ENCODE measurements at regions not wholly inside any gene's neighbourhood (a gene's known extent, or its start where the extent isn't known, plus 50 kb on each side); places are given as distances from the start of the nearest gene placed in this dataset.

DNA sequence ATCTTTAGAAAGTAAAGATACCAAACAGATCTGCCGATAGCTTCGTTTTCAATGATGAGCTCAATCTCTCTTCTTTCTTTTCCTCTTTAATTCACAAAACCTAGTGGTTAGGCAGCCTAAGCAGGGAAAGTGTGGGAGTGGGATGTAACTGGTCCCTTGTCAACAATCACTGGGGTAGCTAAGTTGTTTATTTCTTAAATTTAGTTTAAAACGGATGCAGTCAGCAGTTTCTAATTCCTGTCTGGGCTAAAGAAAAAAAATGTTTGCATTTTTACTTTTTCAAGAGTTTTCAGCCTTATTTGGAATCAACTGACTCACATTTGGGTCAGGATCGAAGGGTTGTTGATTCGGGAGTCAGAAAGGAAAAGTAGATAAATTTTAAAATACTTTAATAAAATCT, 137.7 kb upstream of the TACR1 start:
- no peaks in the 10 kb centered on the region for H3K9me3 ChIP-seq (ENCODE audit: control insufficient read depth in 2 of 2, low read length in 2 of 2)
- no peak for ATAC-seq (ENCODE audit: low read depth in 2 of 2)

GRCh38 chr2:75336451-75336850, 137.1 kb upstream of the TACR1 start:
- H3K4me3 ChIP-seq (ENCODE audit: low read depth, low read length) = no peak overlapping the region
- H3K27ac Mint-ChIP-seq = no peak overlapping the region
- H3K27me3 Mint-ChIP-seq = peaks cover 5% of the 10 kb centered on the region
- no peak for DNase-seq
- ATAC-seq (ENCODE audit: low read depth in 2 of 2) = no peak
- H3K9me3 Mint-ChIP-seq = peaks cover 0 to 2% (median 0%) of the 10 kb centered on the region in 7 donors
- H3K4me1 ChIP-seq (ENCODE audit: control insufficient read depth, insufficient read depth, low read length, poor library complexity, severe bottlenecking) = no peaks in the 10 kb centered on the region
- H3K4me3 Mint-ChIP-seq = no peak overlapping the region
- no peaks in the 10 kb centered on the region for H3K36me3 ChIP-seq (ENCODE audit: control insufficient read depth, insufficient read depth, low read length)
- H3K36me3 Mint-ChIP-seq = no peaks in the 10 kb centered on the region
- H3K27ac ChIP-seq (ENCODE audit: insufficient read depth, low read length, poor library complexity, severe bottlenecking) = no peak overlapping the region
- H3K27me3 ChIP-seq (ENCODE audit: control insufficient read depth, insufficient read depth, low read length) = no peaks in the 10 kb centered on the region
- H3K9me3 ChIP-seq (ENCODE audit: control insufficient read depth in 2 of 2, low read length in 2 of 2) = no peaks in the 10 kb centered on the region
- no peaks in the 10 kb centered on the region for H3K4me1 Mint-ChIP-seq

More for the DNA sequence above, 137.7 kb upstream of the TACR1 start:
- H3K27ac Mint-ChIP-seq = no peak overlapping the region
- no peaks in the 10 kb centered on the region for H3K4me1 Mint-ChIP-seq
- Histone ChIP-seq H3K4me1 (ENCODE audit: control insufficient read depth, insufficient read depth, low read length, poor library complexity, severe bottlenecking) (no peaks in the 10 kb centered on the region), H3K27me3 (ENCODE audit: control insufficient read depth, insufficient read depth, low read length) (no peaks in the 10 kb centered on the region), H3K4me3 (ENCODE audit: low read depth, low read length) (no peak overlapping the region), H3K27ac (ENCODE audit: insufficient read depth, low read length, poor library complexity, severe bottlenecking) (no peak overlapping the region), H3K36me3 (ENCODE audit: control insufficient read depth, insufficient read depth, low read length) (no peaks in the 10 kb centered on the region)
- no peaks in the 10 kb centered on the region for H3K36me3 Mint-ChIP-seq
- no peak overlapping the region for H3K4me3 Mint-ChIP-seq
- no peak for DNase-seq
- peaks cover 5% of the 10 kb centered on the region for H3K27me3 Mint-ChIP-seq
- H3K9me3 Mint-ChIP-seq = no peaks in the 10 kb centered on the region

DNA sequence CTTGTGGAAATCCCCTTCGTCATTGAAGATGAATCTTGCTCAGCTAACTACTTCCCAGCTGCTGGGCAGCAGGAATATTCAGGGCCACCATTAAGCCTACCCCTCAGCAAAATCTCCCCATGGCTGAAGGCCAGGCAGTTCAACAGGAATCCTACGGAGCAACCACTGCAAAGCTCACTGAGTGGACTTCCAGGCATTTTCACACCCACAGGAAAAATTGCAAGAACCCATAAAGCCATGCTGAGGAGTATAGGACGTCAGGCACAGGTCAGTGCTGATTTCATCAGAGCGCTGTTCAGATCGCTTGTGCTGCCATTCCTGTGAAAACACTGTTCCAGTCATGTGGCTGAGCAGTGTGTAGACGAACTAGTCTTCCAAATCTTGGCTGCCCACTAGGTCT, 134.8 kb upstream of the TACR1 start:
- Mint-ChIP-seq H3K27me3 (no peaks in the 10 kb centered on the region), H3K36me3 (no peaks in the 10 kb centered on the region), H3K9me3 (peaks cover 0 to 2% (median 0%) of the 10 kb centered on the region in 7 donors), H3K4me3 (no peak overlapping the region), H3K27ac (no peak overlapping the region), H3K4me1 (no peaks in the 10 kb centered on the region)
- H3K9me3 ChIP-seq (ENCODE audit: control insufficient read depth in 2 of 2, low read length in 2 of 2) = no peaks in the 10 kb centered on the region
- H3K27ac ChIP-seq (ENCODE audit: insufficient read depth, low read length, poor library complexity, severe bottlenecking) = no peak overlapping the region
- ATAC-seq (ENCODE audit: low read depth in 2 of 2) = no peak
- H3K4me3 ChIP-seq (ENCODE audit: low read depth, low read length) = no peak overlapping the region
- H3K36me3 ChIP-seq (ENCODE audit: control insufficient read depth, insufficient read depth, low read length) = no peaks in the 10 kb centered on the region
- DNase-seq = no peak
- no peaks in the 10 kb centered on the region for H3K4me1 ChIP-seq (ENCODE audit: control insufficient read depth, insufficient read depth, low read length, poor library complexity, severe bottlenecking)
- no peaks in the 10 kb centered on the region for H3K27me3 ChIP-seq (ENCODE audit: control insufficient read depth, insufficient read depth, low read length)

GRCh38 chr2:75333646-75334045, 134.3 kb upstream of the TACR1 start:
- H3K4me3 Mint-ChIP-seq = no peak overlapping the region
- H3K4me3 ChIP-seq (ENCODE audit: low read depth, low read length) = no peak overlapping the region
- no peaks in the 10 kb centered on the region for H3K4me1 Mint-ChIP-seq
- no peaks in the 10 kb centered on the region for H3K27me3 ChIP-seq (ENCODE audit: control insufficient read depth, insufficient read depth, low read length)
- no peaks in the 10 kb centered on the region for H3K36me3 Mint-ChIP-seq
- peaks cover 0 to 2% (median 0%) of the 10 kb centered on the region in 7 donors for H3K9me3 Mint-ChIP-seq
- H3K27ac Mint-ChIP-seq = no peak overlapping the region
- ATAC-seq (ENCODE audit: low read depth in 2 of 2) (no peak), DNase-seq (no peak)
- no peak overlapping the region for H3K27ac ChIP-seq (ENCODE audit: insufficient read depth, low read length, poor library complexity, severe bottlenecking)
- no peaks in the 10 kb centered on the region for H3K27me3 Mint-ChIP-seq
- no peaks in the 10 kb centered on the region for H3K9me3 ChIP-seq (ENCODE audit: control insufficient read depth in 2 of 2, low read length in 2 of 2)
- no peaks in the 10 kb centered on the region for H3K36me3 ChIP-seq (ENCODE audit: control insufficient read depth, insufficient read depth, low read length)
- H3K4me1 ChIP-seq (ENCODE audit: control insufficient read depth, insufficient read depth, low read length, poor library complexity, severe bottlenecking) = no peaks in the 10 kb centered on the region

DNA sequence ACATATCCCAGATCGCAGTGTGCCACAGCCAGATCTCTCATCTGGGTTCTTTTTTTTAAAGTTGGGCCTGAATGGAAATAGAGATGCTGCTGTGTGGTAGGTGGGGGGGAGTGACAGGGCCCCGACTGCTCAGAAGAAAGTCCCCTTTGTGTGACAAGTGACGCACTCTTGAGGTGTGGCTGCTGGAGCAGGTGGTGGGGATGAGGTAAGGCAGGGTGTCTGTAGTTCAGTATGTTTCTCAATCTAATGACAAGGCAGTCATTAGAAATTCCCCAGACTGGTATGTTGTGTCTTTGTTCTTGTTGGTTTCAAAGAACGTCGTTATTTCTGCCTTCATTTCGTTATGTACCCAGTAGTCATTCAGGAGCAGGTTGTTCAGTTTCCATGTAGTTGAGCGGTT, 128.8 kb upstream of the TACR1 start:
- Mint-ChIP-seq H3K27me3 (peaks cover 4% of the 10 kb centered on the region), H3K36me3 (no peaks in the 10 kb centered on the region), H3K4me1 (peaks cover 0 to 2% (median 0%) of the 10 kb centered on the region in 4 donors), H3K9me3 (peaks cover 0 to 5% (median 0%) of the 10 kb centered on the region in 7 donors), H3K27ac (no peak overlapping the region), H3K4me3 (no peak overlapping the region)
- Histone ChIP-seq H3K4me1 (ENCODE audit: control insufficient read depth, insufficient read depth, low read length, poor library complexity, severe bottlenecking) (no peaks in the 10 kb centered on the region), H3K27ac (ENCODE audit: insufficient read depth, low read length, poor library complexity, severe bottlenecking) (no peak overlapping the region), H3K36me3 (ENCODE audit: control insufficient read depth, insufficient read depth, low read length) (no peaks in the 10 kb centered on the region), H3K4me3 (ENCODE audit: low read depth, low read length) (no peak overlapping the region), H3K27me3 (ENCODE audit: control insufficient read depth, insufficient read depth, low read length) (no peaks in the 10 kb centered on the region), H3K9me3 (ENCODE audit: control insufficient read depth in 2 of 2, low read length in 2 of 2) (no peaks in the 10 kb centered on the region)
- ATAC-seq (ENCODE audit: low read depth in 2 of 2) (no peak), DNase-seq (no peak)

DNA sequence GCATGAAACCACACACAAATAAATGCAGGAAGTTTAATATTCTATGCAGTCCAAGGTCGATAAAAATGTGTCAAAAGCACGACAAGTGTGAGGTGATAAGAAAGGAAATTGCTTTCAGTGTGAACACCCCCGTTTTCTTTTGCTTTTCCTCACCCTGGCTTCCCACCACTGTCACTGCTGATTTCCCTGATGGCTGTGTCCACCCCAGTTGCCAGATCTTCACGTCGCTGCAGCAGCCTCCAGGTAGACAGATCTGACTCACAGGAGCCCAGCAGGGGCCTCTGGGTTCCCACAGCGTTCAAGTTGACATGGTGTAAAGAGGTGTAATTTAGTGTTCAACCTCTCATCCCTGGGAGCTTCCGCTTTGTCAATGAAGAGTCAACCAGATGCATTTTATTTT, 128.0 kb upstream of the TACR1 start:
- Histone ChIP-seq H3K4me1 (ENCODE audit: control insufficient read depth, insufficient read depth, low read length, poor library complexity, severe bottlenecking) (no peaks in the 10 kb centered on the region), H3K27ac (ENCODE audit: insufficient read depth, low read length, poor library complexity, severe bottlenecking) (no peak overlapping the region), H3K27me3 (ENCODE audit: control insufficient read depth, insufficient read depth, low read length) (no peaks in the 10 kb centered on the region), H3K4me3 (ENCODE audit: low read depth, low read length) (no peak overlapping the region), H3K36me3 (ENCODE audit: control insufficient read depth, insufficient read depth, low read length) (no peaks in the 10 kb centered on the region), H3K9me3 (ENCODE audit: control insufficient read depth in 2 of 2, low read length in 2 of 2) (no peaks in the 10 kb centered on the region)
- H3K27ac Mint-ChIP-seq = peak overlapping the region in 1 of 3 donors; percentile 20
- no peak for DNase-seq
- peaks cover 0 to 5% (median 0%) of the 10 kb centered on the region in 7 donors for H3K9me3 Mint-ChIP-seq
- no peak overlapping the region for H3K4me3 Mint-ChIP-seq
- H3K27me3 Mint-ChIP-seq = peaks cover 4% of the 10 kb centered on the region
- no peaks in the 10 kb centered on the region for H3K36me3 Mint-ChIP-seq
- no peak for ATAC-seq (ENCODE audit: low read depth in 2 of 2)
- peaks cover 0 to 2% (median 0%) of the 10 kb centered on the region in 4 donors for H3K4me1 Mint-ChIP-seq

- H3K27ac Mint-ChIP-seq = no peak overlapping the region
- H3K4me1 Mint-ChIP-seq = peaks cover 0 to 2% (median 0%) of the 10 kb centered on the region in 4 donors
- DNase-seq = no peak
- H3K27me3 Mint-ChIP-seq = peaks cover 4% of the 10 kb centered on the region
- H3K9me3 Mint-ChIP-seq = peaks cover 0 to 5% (median 0%) of the 10 kb centered on the region in 7 donors
- Histone ChIP-seq H3K27ac (ENCODE audit: insufficient read depth, low read length, poor library complexity, severe bottlenecking) (no peak overlapping the region), H3K4me1 (ENCODE audit: control insufficient read depth, insufficient read depth, low read length, poor library complexity, severe bottlenecking) (no peaks in the 10 kb centered on the region), H3K27me3 (ENCODE audit: control insufficient read depth, insufficient read depth, low read length) (no peaks in the 10 kb centered on the region), H3K36me3 (ENCODE audit: control insufficient read depth, insufficient read depth, low read length) (no peaks in the 10 kb centered on the region), H3K9me3 (ENCODE audit: control insufficient read depth in 2 of 2, low read length in 2 of 2) (no peaks in the 10 kb centered on the region), H3K4me3 (ENCODE audit: low read depth, low read length) (no peak overlapping the region)
- no peak overlapping the region for H3K4me3 Mint-ChIP-seq
- H3K36me3 Mint-ChIP-seq = no peaks in the 10 kb centered on the region
- ATAC-seq (ENCODE audit: low read depth in 2 of 2) = no peak
These were observed 127.3 kb upstream of the TACR1 start for GRCh38 chr2:75326645-75327044.

- ATAC-seq (ENCODE audit: low read depth in 2 of 2) (no peak), DNase-seq (no peak)
- Mint-ChIP-seq H3K4me1 (peaks cover 0 to 2% (median 0%) of the 10 kb centered on the region in 4 donors), H3K36me3 (no peaks in the 10 kb centered on the region), H3K27me3 (peaks cover 4% of the 10 kb centered on the region), H3K9me3 (peaks cover 0 to 5% (median 0%) of the 10 kb centered on the region in 7 donors), H3K4me3 (no peak overlapping the region), H3K27ac (no peak overlapping the region)
- H3K9me3 ChIP-seq (ENCODE audit: control insufficient read depth in 2 of 2, low read length in 2 of 2) = no peaks in the 10 kb centered on the region
- no peak overlapping the region for H3K27ac ChIP-seq (ENCODE audit: insufficient read depth, low read length, poor library complexity, severe bottlenecking)
- no peaks in the 10 kb centered on the region for H3K36me3 ChIP-seq (ENCODE audit: control insufficient read depth, insufficient read depth, low read length)
- no peaks in the 10 kb centered on the region for H3K4me1 ChIP-seq (ENCODE audit: control insufficient read depth, insufficient read depth, low read length, poor library complexity, severe bottlenecking)
- H3K4me3 ChIP-seq (ENCODE audit: low read depth, low read length) = no peak overlapping the region
- no peaks in the 10 kb centered on the region for H3K27me3 ChIP-seq (ENCODE audit: control insufficient read depth, insufficient read depth, low read length)
These were observed 126.3 kb upstream of the TACR1 start for GRCh38 chr2:75325594-75325993.
